Tongue (tissue), 1 donor: ENCODE measurements at regions not wholly inside any gene's neighbourhood (a gene's known extent, or its start where the extent isn't known, plus 50 kb on each side); places are given as distances from the start of the nearest gene placed in this dataset.
A peak's percentile ranks its signal among the peaks of the same experiment; 100 is the strongest.

Experiments used
- DNase-seq: peaks from one replicate; pipeline ENCODE4 v3.0.0-alpha.2; 2015

DNA sequence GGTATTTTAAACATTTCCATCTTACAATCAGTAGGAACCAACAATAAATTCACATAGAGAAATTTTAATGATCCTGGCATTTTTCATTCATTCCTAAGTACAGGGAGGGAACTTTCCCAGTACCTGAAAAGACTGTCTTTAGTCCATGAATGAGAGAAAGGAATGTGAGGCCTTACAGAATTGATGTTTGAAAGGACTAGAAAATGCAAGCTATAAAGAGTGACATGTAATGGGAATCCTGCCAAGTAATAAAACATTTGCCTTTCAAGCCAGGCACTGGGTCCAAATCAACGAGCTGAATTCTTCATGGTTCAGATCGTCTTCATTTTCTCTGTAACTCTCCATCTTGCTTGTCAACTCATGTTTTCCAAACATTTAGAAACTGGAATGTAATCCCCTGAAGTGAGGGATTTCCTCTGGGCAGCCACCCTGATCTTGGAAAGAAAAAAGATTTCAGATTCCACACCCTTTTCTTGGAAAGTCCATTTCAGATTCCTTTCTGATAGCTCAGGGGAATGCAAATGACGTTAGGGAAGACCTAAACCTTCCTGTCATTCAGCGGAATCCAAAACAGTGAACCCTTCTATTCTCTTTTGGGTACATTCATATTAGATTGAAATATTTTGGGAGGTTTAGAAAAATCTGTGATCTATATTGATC is 315.8 kb downstream of the SH3GL2 start:
- DNase-seq: no peak

DNA sequence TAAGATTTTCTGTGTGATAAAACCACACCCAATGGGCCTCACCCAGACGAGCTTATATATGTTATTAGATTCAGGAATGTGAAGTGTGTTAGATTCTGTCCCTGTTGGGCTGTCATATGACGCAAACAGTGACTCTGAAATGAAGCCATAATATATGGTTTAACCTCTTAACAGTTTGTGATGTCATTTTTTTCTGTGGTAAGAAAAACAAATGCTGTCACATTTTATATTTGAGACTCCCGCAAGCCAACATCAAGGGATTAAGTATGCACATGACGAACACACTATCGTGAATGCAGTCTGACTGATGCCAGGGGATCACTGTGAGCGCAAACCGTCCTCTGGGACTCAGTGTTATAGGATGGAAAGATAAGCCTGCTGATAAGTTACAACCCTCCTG is 321.7 kb downstream of the SH3GL2 start:
- no peak for DNase-seq

DNA sequence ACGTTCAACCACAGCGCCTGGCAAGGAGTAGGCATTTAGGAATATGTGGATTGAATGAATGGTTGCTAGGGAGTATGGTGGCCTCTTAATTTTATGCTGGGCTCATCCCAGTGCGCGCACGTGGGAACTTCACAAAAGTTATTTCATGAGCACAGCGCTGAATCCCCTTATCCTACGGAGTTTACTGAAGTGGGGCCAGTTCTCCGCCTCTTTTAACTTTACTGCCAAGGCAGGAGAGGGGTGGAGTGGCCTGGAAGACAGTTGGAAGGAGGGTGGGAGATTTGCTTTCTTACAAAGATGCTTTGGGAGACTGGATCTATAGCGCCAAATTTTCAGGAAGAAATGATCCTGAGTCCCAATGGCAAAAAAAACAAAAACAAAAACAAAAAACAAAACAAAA is 326.5 kb downstream of the SH3GL2 start:
- DNase-seq: peak; percentile 53

DNA sequence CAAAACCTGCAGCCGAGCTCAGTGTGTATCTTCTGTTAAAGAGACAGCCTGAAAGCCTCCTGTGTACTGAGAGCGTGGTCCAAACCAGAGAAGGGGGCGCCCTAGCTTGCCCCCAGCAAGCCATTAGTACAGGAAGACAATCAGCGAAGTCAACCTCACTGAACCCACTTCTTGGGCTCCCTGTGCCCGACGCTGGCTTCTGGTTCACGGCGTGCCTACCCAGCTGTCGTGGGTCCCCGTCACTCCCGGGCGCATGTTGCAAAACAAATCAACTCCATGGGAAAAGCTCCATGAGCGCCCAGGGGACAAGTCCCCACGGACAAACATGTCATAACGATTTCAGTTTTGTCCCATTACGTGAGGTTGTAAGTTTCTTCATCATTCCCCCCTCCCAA is 326.9 kb downstream of the SH3GL2 start:
- DNase-seq: no peak

DNA sequence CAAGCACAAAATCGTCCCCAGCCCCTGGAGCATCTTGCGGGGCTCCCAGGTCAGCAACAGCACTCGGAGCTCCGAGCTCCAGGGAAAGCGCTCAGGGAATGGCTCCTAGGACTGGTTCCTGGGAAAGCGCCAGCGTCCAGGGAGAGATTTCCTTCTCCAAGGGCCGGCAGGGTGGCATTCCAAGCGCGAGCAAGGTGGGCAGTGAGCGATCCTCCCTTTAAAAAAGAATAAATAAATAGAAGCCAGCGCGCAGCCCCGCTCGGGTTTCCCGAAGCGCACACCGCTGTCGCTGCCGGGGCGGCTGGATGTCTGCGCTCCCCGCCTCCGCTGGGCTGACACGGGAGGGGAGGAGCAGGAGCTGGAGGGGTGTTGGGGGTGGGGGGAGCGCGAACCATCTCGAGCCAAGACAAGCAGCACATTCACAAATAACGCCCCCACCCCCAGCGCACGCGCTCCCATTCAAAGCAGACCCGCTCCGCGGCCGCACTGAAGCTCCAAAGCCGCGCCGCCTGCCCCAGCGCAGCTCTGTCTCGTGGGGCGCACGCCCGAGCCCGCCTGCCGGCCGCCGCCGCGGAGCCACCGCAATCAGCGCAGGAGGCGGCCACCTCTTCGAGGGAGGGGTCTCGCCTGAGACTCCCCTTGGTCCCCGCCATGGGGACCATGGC is 327.4 kb downstream of the SH3GL2 start:
- peak; percentile 34 for DNase-seq

DNA sequence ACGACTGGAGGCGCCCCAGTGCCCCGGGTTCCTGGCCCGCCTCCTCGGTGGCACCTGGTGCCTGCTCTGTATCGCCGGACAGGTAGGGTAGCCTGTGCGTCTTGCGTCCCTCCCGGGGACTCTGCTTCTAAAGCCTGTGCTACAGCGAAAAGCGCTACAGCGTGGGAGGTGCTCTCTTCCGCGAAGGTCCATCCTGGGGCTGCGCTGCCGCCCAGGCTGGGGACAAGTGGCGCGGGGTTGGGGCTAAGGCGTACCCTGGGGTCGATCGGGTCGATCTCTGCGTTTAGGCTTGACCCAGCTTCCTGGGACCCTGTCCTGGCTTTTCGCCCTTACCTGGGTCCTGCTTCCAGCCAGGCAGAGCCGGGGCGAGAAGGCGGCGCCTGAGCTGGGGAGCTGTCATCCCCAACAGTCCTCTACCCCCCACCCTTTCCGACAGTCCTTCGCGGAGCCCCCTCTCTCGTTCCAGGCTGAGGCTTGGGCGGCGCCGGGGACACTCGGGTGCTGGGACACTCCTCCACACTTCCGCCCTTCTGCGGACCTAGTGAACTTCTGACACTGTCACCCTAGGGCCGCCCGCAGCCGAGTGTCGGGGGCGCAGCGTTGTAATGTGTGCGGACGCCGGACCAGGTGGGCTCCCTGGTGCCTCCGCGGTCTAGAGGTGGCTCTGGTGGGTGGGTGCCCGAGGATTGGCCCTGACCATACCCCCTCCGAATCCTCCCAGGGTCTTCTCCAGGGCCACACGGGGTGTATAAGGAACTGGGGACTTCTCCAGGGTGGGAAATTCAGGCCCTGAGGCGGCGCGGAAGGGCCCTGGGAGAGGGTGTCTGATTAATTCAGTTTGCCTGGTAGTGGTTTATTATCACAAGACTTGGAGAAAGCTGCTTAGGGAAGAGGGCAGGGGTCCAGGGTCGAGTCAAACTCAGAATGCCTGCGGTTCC is 328.2 kb downstream of the SH3GL2 start:
- no peak for DNase-seq

DNA sequence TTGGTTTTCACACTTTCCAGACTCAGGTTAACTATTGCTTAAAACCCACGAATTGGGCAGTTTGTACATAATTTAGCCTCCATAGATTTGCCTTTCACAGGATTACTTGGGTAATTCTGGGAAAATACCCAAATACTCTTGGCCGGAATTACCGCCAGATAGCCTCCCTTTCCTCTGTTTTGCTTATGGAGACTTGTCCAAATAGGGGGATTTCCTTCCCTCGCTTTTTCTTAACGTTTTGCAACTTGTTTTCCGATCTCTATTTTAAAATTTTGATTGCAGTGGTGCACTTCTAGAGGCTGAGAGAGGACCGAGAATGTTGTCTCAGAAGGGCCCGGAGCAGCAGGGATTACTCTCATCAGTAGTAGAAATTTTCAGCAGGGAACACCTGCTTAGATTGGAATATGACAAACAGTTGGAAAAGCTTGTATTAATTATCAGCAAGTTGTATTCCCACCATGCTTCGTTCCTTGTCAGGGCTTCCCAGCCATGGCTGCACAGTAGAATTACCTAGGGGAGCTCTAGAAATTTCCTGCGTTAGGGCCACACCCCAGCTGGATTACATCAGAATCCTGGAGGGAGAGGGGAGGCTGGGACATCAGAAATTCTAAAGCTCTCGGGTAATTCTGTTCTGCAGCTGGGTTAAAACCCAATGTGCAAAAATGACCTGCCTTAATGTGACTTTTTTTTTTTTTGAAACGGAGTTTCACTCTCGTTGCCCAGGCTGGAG is 329.1 kb downstream of the SH3GL2 start:
- peak; percentile 15 for DNase-seq

DNA sequence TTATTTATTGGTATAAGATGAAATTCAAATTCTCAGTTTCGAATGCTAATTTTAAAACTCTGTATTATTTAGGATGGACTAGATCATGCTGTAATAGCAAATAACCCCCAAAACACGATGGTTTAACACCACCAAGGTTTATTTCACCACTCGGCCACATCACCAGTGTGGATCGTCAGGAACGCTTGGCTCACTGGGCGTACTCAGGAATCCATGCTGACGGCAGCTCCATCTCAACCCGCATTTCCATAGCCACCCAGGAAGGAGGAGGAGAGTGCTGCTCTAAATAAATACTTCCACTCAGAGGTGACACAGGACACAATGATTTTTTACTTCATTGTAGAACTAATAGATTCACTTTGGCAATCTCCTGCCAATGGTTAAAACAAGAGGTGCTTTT is 347.4 kb downstream of the SH3GL2 start:
- no peak for DNase-seq

DNA sequence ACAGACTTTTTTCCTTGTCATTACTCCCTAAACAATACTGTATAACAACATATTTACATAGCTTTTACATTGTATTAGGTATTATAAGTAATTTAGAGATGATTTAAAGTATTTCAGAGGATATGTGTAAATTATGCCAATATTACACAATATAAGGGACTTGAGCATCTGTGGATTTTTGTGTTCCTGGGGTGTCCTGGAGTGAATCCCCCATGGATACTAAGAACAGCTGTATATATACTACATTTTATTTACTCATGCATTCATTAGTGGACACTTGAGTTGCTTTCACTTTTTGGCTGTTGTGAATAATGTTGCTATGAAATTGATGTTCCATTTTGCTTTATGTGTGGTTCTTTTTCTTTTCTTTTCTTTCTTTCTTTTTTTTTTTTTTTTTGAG is 348.8 kb downstream of the SH3GL2 start:
- no peak for DNase-seq

DNA sequence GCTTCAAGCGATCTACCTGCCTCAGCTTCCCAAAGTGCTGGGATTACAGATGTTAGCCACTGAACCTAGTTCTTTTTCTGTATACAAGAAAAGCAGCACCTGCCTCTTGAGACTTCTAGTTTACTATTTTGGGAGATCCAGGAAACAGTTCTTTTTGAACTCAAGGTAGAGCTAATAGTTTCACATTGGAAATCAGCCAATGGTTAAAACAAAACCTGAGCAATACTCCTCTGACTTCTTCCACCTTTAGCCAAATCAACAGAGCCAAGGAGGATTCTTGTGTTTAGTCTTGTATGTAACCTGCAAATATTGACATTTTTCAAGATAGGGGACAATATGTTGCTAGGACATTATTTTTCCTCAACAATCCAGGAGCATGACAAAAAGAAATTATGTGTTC is 349.4 kb downstream of the SH3GL2 start:
- no peak for DNase-seq

DNA sequence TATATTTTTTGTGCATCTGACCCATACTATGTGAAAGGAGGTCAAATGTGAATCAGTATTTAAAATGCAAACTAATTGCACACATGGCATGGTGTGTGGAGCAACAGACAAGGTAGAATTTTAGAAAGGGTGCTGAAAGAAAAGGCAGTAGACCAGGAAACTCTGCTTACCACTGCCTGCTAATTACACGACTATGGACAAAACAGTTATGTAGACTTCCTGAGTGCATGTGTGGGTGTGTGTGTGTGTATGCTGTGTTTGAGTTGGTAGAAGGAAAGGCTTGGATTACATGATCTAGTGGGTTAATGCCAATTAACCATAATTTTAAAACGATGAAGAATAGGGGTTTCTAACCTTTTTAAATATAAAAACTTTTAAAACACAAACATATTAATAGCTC is 349.9 kb downstream of the SH3GL2 start:
- no peak for DNase-seq

DNA sequence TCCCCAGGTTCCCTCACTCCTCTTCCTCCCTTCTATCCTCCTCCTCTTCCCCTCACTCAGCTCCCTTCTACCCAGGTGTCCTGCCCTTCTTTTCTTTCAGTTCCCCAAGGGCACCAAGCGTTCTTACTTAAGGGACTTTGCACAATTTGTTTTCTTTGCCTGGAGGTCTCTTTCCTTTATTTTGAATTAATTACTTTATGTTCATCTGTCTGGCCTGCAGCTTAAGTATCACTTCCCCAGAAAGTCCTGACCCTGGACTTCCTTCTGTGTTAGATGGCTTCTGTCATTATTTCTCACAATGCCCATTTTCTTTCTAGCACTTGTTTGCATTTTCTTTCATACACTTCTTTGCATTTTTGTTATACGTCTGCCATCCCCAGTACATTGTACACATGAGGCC is 350.6 kb downstream of the SH3GL2 start:
- no peak for DNase-seq

DNA sequence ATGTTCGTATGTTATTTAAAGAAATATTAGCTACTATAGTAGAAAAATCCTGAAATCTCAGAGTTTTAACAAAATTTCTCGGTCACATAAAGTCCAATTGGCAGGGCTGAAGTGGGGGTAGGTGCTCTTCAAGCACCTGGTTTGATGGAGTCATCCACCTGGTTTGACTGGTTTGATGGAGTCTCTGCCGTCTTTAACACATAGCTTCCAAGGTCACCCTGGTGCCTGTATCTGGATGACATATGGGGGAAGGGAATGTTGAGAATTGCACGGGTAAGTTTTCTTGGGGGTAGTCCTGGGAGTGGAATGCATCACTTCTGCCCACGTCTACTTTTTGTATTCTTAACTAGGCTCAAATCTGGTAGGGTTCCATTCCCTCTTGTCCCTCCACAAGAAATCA is 351.2 kb downstream of the SH3GL2 start:
- DNase-seq: no peak

DNA sequence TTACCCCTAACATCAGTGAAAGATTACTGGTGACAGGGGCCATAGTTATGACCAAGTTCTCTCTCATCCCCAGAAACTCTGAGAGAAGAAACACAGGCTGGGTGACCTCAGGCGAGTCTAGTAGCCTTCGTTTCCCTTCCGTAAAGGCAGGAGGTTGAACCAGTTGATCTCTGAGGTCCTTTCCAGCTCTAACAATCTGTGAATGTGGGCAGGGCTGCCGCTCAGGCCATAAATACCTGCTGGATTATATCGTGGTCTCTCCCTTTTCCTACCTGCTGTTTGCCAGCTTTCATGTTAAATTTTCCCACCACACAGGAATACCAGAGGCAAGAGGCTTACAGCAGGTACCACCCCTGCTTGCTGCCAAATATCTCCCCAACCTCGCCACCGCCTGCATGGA is 357.5 kb downstream of the SH3GL2 start:
- no peak for DNase-seq

DNA sequence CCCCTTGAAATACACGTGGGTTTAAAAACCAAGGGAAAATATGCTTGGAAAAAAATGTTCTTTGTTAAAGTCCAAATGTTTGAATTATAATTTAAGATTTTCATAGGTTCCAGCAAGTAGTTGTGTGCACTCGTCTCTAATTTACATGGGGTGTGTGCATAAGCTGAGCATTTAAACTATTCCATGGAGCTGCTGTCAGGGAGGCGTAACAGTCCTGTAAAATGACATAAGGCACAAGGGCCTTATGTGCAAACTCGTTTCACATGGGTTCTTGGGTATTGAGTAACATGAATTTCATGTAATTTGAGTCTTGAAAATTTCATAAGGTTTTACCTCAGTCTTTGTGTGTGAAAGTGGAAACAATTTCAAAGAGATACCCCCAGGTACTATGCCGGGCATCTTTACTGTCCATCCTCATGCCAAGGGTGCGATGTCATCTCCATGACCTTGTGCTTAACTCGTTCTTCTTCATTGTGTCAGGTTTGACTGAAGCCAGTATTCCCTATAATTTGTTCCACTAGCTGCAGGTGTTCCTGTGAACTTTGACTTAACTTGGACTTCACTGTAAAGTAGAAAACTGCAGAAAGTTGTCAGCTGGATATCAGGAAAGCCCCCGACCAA is 359.3 kb downstream of the SH3GL2 start:
- peak; percentile 20 for DNase-seq

DNA sequence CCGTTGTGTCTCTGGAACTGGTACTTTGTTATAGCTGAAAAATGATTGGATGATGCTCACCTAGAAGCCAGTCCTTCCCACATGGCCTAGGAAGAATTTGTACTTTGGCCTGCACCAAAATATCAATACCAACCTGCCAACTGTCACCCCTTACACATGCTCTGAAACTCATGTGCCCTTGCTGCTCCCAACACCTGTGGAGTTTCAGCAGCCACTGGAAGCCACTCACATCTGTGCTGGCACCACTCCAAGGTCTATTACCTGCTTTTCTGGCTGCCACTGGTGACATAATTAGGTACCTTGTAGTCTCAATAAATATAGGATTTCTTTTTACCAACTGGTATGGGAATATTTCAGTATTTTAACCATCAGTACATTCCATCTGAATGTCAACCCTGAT is 363.6 kb downstream of the SH3GL2 start:
- no peak for DNase-seq

DNA sequence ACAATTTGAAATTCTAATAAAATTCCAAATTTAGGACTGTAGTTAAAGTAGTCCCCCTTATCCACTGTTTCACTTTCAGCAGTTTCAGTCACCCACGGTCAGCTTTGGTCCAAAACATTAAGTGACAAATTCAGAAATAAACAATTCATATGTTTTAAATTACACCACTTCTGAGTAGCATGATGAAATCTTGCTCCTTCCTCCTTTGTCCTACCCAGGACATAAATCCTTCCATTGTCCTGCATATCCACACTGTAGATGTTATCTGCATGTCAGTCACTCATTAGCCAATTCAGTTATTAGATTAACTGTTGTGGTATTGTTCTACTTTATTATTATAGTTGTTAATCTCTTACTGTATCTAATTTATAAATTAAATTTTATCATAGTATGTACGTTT is 376.5 kb downstream of the SH3GL2 start:
- no peak for DNase-seq

DNA sequence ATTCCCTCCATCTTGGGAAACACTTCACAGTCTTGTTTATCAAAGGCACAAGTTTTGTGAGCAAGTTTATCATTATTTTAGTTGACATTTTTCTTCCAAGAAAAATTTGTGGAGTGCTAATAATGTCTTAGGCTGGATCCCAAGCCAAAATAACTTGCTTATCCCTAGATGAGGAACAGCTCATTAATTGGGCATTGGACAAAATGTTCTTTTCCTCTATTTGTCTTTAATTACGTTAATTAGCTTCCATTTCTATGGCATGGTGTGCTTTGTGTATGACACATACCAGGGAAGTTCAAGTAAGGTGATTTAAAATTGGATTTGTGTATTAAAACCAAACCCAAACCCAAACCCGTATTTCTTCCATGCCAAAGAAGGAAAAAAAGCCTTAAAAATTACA is 379.5 kb downstream of the SH3GL2 start:
- DNase-seq: no peak

DNA sequence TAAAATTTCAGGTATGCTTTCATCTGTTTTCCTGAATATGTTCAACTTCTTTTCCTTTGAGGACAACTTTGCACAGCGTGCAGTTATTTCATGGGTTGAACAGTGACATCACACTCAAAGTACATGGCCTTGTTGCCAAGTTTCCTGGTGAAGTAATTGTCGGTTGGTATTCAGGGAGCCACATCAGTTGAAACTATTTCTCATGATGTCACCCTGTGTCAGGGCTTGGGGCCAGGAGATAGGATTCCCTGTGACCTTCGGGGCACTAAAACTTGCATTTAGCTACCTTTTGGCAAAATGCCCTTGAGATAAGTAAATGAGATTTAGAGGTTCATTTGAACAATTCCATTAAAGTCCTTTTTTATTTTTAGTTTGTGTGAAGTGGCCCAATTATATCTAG is 383.9 kb downstream of the SH3GL2 start:
- DNase-seq: peak; percentile 43

DNA sequence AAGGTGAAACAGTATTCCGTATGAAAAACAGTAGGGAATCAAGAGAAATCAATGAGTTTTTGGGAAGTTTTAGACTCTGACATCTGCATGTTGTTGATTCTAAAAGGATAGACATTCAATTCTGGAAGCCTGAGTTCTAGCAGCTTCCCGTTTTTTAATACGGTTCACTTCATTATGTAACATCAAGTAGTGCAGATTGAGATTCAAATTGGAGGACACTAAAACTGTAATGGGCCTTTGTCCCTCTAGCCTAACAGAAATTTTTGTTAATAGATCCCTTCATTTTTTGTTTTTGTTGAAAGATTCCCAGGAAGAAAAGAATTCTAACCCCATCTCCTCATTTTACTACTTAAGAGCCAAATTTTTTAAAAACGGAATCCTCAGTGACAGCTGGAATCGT is 384.6 kb downstream of the SH3GL2 start:
- DNase-seq: peak; percentile 3

DNA sequence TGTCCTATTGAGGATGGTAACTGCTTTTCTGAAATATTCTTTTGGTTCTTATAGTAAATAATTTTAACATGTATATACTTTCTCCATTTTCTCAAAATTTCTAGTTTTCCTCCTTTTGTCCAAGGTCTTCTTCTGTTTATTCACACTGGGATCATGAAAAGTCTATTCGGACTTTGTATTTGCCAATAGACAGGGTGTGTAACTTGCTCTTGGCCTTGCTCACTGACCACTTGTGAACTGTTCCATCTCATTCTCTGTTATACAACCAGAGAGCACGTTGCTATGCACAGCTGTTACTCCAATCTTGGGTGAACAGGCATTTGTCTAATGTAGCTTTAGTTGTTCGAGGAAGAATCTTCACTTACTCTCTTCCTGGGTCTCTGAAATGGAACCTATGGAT is 388.9 kb downstream of the SH3GL2 start:
- no peak for DNase-seq

DNA sequence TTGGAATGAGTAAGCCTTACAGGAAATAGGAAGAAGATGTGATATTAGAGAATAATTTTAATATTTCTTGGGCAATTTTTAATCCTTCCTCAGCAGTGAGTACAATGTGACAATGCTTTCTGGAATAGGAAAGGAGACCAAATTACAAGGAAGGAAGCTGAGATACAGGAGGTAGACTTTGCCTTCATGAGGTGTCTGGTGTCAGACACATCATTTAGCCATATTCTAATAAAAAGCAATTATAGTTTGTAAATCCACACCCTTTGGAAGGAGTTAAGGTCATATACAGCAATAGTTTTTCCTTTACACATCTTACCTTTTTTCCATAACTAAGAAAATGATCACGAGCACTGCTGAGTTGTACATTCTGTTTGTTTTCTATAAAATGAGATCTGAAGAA is 390.4 kb downstream of the SH3GL2 start:
- DNase-seq: no peak
